ENCODE measurements at regions not wholly inside any gene's neighbourhood (a gene's known extent, or its start where the extent isn't known, plus 50 kb on each side); places are given as distances from the start of the nearest gene placed in this dataset.

DNA sequence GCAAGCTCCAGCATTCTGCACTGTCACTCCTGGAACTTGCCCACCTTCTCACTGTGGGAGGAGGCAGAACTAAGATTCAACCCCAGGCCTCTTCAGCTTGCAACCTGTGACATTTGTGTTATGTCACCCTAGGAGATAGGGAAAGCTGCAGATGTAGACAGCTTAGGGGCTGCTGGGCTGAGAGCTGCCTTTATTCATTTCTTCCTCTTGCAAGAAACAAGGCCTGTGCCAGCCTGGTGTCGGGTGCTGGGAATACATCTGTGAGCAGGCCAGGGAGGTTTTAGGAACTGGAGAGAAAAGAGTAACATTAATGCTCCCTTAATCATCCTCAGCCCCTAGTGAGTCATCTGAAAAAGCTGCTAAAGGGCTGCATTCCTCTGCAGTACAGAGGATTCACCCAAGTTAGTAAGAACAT is 101.8 kb downstream of the FGF18 start:
- Mint-ChIP-seq H3K27ac (ENCODE audit: unreplicated experiment) (peak overlapping the region; percentile 92), H3K27me3 (ENCODE audit: low read depth) (no peaks in the 10 kb centered on the region), H3K4me1 (ENCODE audit: low read depth) (peaks cover 66% of the 10 kb centered on the region), H3K9me3 (ENCODE audit: low read depth) (no peaks in the 10 kb centered on the region), H3K36me3 (ENCODE audit: low read depth) (no peaks in the 10 kb centered on the region), H3K4me3 (ENCODE audit: unreplicated experiment) (no peak overlapping the region)
- TF ChIP-seq, protein P1, sequence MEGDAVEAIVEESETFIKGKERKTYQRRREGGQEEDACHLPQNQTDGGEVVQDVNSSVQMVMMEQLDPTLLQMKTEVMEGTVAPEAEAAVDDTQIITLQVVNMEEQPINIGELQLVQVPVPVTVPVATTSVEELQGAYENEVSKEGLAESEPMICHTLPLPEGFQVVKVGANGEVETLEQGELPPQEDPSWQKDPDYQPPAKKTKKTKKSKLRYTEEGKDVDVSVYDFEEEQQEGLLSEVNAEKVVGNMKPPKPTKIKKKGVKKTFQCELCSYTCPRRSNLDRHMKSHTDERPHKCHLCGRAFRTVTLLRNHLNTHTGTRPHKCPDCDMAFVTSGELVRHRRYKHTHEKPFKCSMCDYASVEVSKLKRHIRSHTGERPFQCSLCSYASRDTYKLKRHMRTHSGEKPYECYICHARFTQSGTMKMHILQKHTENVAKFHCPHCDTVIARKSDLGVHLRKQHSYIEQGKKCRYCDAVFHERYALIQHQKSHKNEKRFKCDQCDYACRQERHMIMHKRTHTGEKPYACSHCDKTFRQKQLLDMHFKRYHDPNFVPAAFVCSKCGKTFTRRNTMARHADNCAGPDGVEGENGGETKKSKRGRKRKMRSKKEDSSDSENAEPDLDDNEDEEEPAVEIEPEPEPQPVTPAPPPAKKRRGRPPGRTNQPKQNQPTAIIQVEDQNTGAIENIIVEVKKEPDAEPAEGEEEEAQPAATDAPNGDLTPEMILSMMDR (IDR thresholded peaks at IDR 0.05): peak; percentile 54
- no peak for DNase-seq (ENCODE audit: low spot score)

DNA sequence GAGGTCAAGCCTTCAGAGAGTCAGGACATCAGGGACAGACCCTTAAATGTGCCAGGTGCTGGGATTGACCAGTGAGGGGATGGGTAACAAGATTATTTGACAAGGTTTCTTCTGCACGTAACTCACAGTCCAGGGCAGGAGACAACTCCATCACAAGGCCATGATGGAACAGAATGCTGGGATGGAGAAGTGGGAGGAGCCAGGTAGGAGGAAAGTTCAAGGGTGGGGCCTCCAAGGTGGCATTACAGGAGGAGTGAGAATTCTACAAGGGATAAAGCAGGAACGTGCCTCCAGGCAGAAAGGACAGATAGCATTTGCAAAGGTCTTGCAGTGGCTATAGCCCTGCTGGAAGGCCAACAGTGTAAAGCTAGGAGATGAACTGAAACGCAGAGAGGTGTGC is 102.2 kb downstream of the FGF18 start:
- H3K4me1 Mint-ChIP-seq (ENCODE audit: low read depth): peaks cover 66% of the 10 kb centered on the region
- no peak for DNase-seq (ENCODE audit: low spot score)
- peak overlapping the region; percentile 1 for H3K4me3 Mint-ChIP-seq (ENCODE audit: unreplicated experiment)
- no peaks in the 10 kb centered on the region for H3K36me3 Mint-ChIP-seq (ENCODE audit: low read depth)
- H3K27ac Mint-ChIP-seq (ENCODE audit: unreplicated experiment): peak overlapping the region; percentile 92
- H3K9me3 Mint-ChIP-seq (ENCODE audit: low read depth): no peaks in the 10 kb centered on the region
- TF ChIP-seq, protein P1 (IDR thresholded peaks at IDR 0.05): no peak
- no peaks in the 10 kb centered on the region for H3K27me3 Mint-ChIP-seq (ENCODE audit: low read depth)

DNA sequence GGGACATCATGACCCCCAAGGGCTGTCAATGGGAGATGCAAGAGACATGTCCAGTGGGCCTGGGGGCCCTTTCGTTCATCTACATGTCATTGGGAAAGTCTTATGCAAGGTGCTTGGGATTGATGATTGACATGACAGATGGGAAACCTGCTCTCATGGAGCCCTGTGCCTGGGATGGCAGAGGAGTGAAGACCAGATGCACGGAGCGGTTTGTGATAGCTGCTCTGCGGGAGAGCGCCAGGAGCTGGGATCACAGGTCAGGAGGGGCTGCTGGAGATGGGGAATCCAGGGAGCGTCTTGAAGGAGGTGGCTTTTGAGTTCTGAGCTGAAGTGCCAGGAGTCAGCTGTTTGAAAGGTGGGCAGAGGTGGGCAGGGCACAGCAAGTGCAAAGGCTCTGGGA is 104.3 kb downstream of the FGF18 start:
- no peaks in the 10 kb centered on the region for H3K27me3 Mint-ChIP-seq (ENCODE audit: low read depth)
- DNase-seq (ENCODE audit: low spot score): no peak
- no peaks in the 10 kb centered on the region for H3K36me3 Mint-ChIP-seq (ENCODE audit: low read depth)
- TF ChIP-seq, protein P1 (IDR thresholded peaks at IDR 0.05): no peak
- H3K4me1 Mint-ChIP-seq (ENCODE audit: low read depth): peaks cover 55% of the 10 kb centered on the region
- H3K4me3 Mint-ChIP-seq (ENCODE audit: unreplicated experiment): no peak overlapping the region
- H3K27ac Mint-ChIP-seq (ENCODE audit: unreplicated experiment): peak overlapping the region; percentile 46
- H3K9me3 Mint-ChIP-seq (ENCODE audit: low read depth): no peaks in the 10 kb centered on the region

DNA sequence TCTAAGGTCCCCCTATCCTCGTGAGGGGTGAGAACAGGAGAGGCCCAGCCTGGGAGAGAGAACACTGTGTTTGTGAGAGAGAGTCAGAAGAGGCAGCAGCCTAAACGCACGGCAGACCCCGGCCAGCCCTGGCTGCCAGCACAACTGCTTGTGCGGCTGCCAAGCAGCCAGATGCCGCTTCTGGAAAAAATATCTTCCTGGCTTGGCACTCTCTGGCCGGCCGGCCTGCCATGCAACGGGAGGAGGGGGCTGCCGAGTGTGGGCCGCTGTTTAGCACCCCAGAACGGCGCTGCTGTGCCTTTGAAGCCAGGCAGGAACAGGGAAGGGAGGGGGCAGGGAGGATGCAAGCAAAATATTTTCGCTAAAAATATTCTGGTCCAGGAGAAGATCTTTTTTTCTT is 105.0 kb downstream of the FGF18 start:
- peaks cover 51% of the 10 kb centered on the region for H3K4me1 Mint-ChIP-seq (ENCODE audit: low read depth)
- TF ChIP-seq, protein P1 (IDR thresholded peaks at IDR 0.05): no peak
- peak overlapping the region; percentile 82 for H3K27ac Mint-ChIP-seq (ENCODE audit: unreplicated experiment)
- no peaks in the 10 kb centered on the region for H3K9me3 Mint-ChIP-seq (ENCODE audit: low read depth)
- no peak for DNase-seq (ENCODE audit: low spot score)
- H3K4me3 Mint-ChIP-seq (ENCODE audit: unreplicated experiment): no peak overlapping the region
- no peaks in the 10 kb centered on the region for H3K36me3 Mint-ChIP-seq (ENCODE audit: low read depth)
- H3K27me3 Mint-ChIP-seq (ENCODE audit: low read depth): no peaks in the 10 kb centered on the region

DNA sequence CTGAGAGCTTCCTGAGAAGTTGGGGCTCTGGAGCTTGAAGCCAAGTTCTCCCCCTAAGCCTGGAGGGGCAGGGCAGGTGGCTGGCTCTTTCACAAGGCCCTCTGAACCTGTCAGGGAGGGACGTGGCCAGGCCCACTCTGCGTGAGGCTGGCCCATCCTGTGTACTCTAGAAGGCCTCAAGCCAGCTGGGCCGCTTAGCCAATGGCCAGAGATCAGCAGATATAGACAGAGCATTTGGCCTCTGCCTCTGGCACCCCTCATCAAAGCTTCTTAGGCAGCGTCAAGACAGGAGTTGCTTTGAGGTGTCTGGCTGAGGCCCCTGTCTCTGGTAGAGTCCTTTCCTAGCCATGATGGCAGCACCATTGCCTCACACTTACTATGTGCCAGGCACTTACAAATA is 105.6 kb downstream of the FGF18 start:
- H3K4me3 Mint-ChIP-seq (ENCODE audit: unreplicated experiment): no peak overlapping the region
- DNase-seq (ENCODE audit: low spot score): no peak
- no peak overlapping the region for H3K27ac Mint-ChIP-seq (ENCODE audit: unreplicated experiment)

More for the DNA sequence above, 105.6 kb downstream of the FGF18 start:
- Mint-ChIP-seq H3K27me3 (ENCODE audit: low read depth) (no peaks in the 10 kb centered on the region), H3K36me3 (ENCODE audit: low read depth) (no peaks in the 10 kb centered on the region), H3K9me3 (ENCODE audit: low read depth) (no peaks in the 10 kb centered on the region), H3K4me1 (ENCODE audit: low read depth) (peaks cover 45% of the 10 kb centered on the region)
- TF ChIP-seq, protein P1 (IDR thresholded peaks at IDR 0.05): no peak
